CMK (cell line): ENCODE measurements at regions not wholly inside any gene's neighbourhood (a gene's known extent, or its start where the extent isn't known, plus 50 kb on each side); places are given as distances from the start of the nearest gene placed in this dataset.
"Not testable (repeated sequence)": the region's sequence is repeated elsewhere in the genome, so short reads cannot be mapped to it uniquely, and the experiment has no call there.

Source experiments
- DNase-seq: peaks from one replicate; pipeline ENCODE4 v3.0.0-alpha.2; 2010; ENCODE audit warnings: low read depth

- no peak for DNase-seq
These were observed 224.7 kb downstream of the CAAP1 start for GRCh38 chr9:26667882-26668281.

- no peak for DNase-seq
These were observed 226.9 kb downstream of the CAAP1 start for GRCh38 chr9:26665666-26666065.

DNA sequence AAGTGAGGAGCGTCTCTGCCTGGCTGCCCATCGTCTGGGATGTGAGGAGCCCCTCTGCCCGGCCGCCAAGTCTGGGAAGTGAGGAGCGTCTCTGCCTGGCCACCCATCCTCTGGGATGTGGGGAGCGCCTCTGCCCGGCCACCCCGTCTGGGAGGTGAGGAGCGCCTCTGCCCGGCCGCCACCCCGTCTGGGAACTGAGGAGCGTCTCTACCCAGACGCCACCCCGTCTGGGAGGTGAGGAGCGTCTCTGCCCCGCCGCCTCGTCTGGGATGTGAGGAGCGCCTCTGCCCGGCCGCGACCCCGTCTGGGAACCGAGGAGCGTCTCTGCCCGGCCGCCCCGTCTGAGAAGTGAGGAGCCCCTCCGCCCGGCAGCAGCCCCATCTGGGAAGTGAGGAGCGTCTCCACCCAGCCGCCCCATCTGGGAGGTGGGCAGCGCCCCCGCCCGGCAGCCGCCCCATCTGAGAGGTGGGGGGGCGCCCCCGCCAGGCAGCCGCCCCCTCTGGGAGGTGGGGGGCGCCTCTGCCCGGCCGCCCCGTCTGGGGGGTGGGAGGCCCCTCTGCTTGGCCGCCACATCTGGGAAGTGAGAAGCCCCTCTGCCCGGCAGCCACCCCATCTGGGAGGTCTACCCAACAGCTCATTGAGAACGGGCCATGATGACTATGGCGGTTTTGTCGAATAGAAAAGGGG, 228.4 kb downstream of the CAAP1 start:
- DNase-seq = not testable (repeated sequence)

DNA sequence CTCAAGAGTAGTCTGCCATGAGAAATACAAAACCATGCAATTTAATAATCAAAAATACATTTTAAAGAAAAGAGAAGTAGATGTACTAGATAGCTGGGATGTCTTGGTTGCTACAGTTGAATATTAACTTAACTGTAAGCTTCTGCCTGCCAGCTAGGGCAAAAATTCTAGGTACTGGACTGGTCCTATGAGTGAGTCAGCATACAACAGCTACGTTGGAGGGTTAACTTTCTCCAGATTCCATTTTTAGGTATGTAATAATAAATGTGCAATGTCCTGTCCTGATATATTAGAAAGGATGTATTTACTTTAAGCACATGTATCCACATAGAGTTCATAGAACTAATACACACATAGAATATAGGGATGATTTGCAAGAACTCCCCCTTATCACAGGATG, 230.1 kb downstream of the CAAP1 start:
- DNase-seq = no peak

DNA sequence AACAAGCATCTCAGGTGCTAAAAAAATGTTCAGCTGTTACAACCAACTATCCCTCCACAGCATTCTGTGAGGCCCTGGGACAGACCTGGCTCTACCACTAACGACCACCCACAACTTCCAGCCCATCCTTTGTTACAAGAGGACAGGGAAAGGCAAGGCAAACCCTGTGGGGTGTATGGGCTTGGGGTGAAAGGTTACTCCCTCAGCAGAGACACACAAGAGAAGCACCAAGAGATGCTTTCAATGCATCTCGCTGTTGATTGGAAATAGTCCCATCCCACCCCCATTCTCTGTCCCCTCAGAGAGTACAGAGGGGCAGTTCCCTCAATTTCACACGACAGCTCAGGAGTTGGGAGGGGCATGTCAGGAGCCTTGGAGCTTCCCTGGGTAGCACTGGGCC, 234.1 kb downstream of the CAAP1 start:
- no peak for DNase-seq

- DNase-seq = no peak
These were observed 234.6 kb downstream of the CAAP1 start for GRCh38 chr9:26657958-26658357.

DNA sequence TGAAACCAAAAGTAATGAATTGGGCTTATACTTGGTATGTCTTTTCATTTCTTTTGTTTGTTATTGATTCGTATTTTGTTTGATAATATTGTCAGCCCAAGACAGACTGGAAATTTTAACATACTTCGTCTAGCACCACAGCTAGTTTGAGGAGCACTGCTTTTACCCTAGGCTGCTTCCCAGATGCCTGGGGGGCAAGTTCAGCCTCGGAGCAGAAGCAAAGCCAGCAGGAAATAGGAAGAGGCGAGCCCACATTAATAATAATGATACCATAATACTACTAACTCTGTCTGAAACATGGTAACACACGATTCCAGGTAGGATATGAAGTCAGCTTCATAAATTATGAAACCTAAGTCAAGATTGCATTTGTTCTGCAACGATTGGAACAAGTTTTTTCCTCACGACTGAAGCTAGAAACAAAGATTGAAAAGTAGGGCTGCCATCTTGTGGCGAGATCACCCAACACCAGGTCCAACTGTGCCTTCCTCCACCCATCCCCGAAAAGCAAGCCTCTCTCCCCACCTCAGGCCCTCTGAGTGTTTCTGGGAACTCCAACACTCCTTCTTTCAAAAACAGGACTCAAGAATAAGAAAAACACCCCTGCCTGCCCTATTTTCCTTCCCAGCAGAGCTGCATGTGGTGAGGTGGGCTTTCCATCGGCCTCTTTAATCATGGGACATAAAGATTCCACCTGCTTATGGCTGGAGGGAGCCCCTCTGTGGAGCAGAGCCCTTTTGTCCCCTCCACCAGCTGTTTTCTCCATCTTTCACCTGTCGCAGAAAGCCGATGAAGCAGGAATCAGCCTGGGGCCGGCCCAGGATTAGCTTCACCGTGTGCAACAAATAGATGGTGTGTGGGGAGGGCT, 236.4 kb downstream of the CAAP1 start:
- no peak for DNase-seq

GRCh38 chr9:26655166-26655565, 237.4 kb downstream of the CAAP1 start:
- no peak for DNase-seq

DNA sequence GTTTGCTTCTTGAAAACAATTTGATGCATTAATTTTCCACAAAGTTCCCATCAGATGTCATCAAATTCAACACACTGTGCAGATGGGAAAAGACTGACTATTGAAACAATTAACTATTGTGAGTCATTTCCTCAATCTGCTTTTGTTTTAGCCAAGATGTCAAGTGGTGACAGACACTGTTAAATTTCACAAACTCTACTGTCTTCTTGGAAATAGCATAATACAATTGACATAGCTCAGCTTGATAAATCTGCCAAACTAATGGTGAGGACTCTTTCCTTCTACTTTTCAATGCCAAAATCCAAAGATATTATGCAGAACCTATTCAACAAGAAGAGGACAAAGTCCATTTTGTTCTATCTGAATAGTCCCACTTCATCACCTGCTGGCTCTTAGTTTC, 242.3 kb downstream of the CAAP1 start:
- no peak for DNase-seq

DNA sequence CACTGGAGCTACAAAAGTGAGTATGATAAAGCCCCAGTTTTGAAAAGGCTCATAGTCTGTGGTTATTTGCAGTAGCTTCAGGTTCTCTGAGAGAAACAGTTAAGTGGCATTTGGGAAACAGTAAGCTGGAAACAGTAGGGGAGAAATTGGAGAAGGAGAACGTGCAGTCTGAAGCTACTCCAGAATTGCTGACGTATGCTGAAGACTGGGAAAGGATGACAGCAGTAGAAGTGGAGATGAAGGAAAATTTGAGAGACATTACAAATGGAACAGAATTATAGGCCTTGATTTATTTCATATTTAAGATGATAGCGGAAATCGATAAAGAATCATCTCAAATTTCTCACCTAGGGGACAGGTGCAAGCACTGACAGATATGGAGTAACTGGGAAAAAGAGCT, 248.8 kb downstream of the CAAP1 start:
- DNase-seq = no peak

DNA sequence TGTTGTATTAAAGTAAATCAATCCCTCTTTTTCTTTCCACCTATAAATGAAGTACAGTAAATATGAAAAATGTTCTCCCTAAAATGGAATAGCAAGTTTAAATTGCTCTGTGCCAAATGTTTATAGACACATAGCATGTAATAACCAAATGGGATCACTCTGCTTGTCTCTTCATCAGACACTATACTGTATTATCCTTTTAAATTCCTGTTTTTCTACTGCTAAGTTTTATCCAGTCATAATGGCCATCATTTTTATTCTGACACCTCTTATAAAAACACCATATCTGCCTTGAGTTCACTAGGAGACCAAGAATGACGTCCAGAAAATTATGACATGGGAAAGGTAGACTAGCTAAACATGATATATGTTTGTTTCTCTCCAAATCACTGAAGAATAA, 252.8 kb downstream of the CAAP1 start:
- DNase-seq = no peak

GRCh38 chr9:26637101-26637500, 255.5 kb downstream of the CAAP1 start:
- no peak for DNase-seq

- not testable (repeated sequence) for DNase-seq
These were observed 278.7 kb downstream of the CAAP1 start for GRCh38 chr9:26613851-26614350.

DNA sequence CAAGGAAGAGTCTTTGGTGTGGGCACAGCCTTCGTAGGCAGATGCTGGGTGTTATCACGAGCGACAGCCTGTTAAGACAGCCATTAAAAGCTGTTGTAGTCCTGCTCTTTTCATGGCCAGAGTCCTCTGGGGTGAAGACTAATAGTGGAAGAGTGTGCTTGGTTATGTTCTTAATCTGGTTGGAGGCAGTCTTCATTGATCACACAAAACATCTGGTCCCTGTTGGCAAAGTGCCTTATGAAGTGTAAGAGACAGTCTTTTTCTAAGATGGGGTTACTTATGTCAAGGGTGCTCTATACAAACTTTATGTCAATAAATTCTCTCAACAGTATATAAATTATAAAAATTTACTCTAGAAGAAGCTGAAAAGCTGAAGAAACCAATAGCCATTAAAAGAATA, 280.4 kb downstream of the CAAP1 start:
- peak; percentile 46 for DNase-seq

- DNase-seq = no peak
These were observed 285.8 kb downstream of the CAAP1 start for GRCh38 chr9:26606756-26607155.

DNA sequence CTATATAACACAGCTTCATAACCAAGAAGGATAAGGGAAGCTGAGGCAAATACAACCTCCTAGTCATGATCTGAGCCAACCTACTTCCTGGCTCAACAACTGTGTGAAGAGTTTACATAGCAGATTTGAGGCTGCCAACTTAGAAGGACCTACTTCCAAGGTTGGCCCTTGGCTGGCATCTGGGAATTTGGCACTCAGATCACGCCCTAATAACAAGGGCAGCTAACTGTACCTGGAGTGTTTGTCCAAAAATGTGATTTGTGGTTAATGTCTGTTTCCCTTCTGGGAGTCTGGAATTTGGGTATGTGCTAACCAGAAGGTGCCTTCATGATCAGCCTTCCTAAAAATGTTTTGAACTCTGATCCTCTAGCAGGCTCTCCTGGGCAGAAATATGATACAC, 287.2 kb downstream of the CAAP1 start:
- no peak for DNase-seq

GRCh38 chr9:26604076-26604662, 288.4 kb downstream of the CAAP1 start:
- DNase-seq = no peak

DNA sequence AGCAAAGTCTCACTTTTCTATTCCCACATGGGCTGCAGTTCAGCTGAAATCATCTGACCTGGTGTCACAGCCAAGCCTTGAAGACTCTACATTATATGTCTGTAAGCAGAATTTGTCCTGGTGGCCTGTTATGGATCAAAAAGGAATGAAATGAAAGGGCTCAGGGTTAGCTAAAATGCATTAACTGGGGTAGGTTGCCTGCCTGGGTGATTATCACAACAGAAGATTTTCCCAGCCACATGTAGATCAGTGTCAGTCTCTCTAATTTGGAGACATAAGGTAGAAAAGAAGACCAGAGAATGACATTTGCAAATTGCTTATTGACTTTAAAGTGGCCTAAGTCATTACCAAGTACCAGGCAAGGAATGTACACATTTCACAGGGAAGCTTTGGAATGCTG, 289.0 kb downstream of the CAAP1 start:
- DNase-seq = no peak

- no peak for DNase-seq
These were observed 295.0 kb downstream of the CAAP1 start for GRCh38 chr9:26597542-26598149.

DNA sequence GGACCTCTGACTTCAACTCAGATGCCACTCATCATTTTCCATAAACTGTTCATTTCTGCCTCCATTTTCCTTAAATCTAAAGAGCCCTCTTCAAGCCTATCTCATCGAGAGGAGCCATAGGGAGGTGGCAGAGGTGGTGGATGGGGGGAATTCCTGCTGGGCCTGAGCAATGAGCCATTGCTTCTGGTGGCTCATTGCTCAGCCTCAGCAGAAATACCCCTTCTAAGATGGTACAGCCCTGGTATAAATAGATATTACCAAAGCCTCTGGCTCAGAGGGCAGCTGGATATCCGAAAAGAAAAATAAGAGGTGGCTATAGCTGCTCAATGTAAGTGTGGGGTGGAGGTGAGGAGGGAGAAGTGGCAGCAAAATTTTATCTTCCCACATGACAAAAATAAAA, 313.5 kb downstream of the CAAP1 start:
- peak; percentile 3 for DNase-seq

- DNase-seq = no peak
These were observed 317.6 kb downstream of the CAAP1 start for GRCh38 chr9:26574898-26575440.

- no peak for DNase-seq
These were observed 318.3 kb downstream of the CAAP1 start for GRCh38 chr9:26574256-26574655.
